ENCODE measurements at regions not wholly inside any gene's neighbourhood (a gene's known extent, or its start where the extent isn't known, plus 50 kb on each side); places are given as distances from the start of the nearest gene placed in this dataset.

- DNase-seq = no peak
Measured at GRCh38 chr22:26974914-26975803, 317.8 kb downstream of the MIAT start.

- no peak for DNase-seq
Measured at GRCh38 chr22:26975865-26976264, 318.5 kb downstream of the MIAT start.

DNA sequence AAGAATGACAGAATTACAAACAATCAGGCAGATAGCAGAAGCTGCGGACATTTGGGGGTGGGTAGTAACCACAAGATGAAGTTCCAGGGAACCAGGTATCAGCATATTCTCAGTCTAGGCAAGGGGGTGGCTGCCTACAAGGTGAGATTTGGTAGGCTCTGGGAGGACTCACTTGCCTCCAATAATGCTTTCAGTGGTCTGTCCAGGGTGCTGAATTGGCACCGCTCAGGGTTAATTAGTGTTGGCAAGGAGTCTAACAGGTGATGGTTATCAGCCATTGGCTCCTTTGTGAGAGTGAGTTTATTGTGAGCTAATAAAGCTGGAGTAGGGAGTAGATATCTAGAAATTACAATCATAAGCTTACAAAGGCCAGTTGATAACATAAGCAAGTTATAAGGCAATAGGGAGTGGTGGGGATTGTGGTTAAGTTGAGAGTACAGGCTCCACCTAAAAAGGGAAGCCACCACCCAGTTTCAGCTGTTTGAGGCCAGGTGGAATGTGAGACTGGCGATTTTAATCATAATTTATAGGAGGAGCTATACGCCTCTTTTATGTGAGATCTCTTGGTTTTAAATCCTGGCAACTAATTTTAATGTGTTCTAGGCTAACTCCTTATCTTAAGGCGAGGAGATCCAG lies 320.5 kb downstream of the MIAT start:
- no peak for DNase-seq

- DNase-seq = no peak
Measured at GRCh38 chr22:26979294-26979693, 321.9 kb downstream of the MIAT start.

DNA sequence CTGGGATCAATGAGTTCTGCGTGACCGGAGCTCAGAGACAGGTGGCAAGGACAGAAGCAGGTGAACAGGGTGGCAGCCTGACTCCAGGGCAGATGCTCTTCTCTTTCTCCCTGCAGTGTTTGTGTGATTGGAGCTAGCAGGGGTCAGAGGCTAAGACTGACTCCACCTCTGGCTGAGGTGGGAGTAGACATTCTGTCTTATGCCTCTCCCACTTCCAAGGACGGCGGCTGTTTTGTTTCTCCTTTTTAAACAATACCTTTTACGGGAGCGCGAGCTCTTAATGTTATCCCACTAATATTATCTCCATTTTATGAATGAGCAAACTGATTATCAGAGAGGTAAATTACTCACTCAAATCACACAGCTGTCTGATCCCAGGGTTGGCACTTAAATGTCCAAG lies 323.7 kb downstream of the MIAT start:
- no peak for DNase-seq

- DNase-seq = no peak
Measured at GRCh38 chr22:26981541-26981940, 324.2 kb downstream of the MIAT start.

GRCh38 chr22:26983311-26983710 lies 325.9 kb downstream of the MIAT start:
- DNase-seq = no peak

GRCh38 chr22:26985206-26985605 lies 327.8 kb downstream of the MIAT start:
- no peak for DNase-seq

GRCh38 chr22:26985931-26986782 lies 328.8 kb downstream of the MIAT start:
- no peak for DNase-seq

DNA sequence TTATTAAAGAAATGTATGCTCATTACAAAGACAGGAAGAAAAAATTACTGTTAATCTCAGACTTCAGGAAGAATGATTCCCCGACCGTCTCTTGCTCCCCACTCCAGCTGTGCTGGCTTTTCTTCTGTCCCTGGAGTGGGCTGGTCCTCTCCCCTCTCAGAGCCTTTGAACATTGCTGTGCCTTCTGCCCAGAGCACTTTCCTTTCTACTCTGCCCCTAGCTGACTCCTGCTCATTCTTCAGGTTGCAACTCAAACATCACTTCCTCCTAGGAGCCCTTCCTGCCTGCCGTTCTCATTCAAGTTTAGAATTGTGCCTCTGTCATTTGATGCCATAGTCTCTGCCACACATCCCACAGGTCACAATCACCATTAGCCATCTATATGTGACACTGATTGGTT lies 329.5 kb downstream of the MIAT start:
- DNase-seq = no peak

DNA sequence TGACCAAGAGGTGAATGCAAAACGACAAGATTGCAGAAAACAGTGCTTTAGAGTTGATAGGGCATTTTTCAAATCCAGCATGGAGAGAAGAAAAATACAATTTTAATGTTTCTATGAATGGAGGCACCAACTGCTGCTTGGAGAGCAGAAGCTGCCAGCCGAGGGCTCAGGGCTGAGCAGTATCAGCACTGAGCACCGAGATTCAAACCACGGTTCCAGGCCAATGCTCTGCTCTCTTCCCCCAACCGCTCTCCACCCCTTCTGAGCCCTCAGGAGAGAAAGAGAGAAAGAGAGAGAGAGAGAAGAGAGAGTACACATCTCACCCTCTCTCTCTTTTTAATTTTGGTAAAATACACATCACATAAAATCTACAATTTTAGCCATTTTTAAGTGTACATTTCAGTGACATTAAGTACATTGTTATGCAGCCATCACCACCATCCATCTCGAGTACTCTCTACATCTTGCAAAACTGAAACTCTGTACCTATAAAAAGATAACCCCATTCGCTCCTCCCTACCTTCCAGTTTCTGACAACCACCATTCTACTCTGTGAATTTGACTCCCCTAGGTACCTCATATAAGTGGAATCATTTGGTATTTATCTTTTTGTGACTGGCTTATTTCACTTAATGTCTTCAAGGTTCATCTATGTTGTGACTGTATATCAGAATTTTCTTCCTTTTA lies 333.3 kb downstream of the MIAT start:
- no peak for DNase-seq

DNA sequence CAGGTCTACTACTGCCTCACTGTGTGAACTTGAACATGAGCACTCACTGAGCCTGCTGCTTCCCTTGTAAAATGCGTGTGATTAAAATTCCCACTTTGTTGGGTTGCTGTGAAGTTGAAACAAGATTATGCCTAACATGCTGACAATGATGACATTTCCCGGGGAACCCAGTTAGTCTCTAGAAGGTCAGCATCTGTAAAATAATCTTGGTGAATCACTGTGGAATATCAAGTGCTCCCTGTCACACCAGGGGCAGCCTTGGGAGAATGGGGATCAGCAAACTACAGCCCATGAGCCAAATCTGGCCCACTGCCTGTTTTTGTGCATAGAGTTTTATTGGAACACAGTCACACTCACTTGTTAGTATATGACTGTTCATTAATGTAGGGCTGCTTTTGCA lies 335.2 kb downstream of the MIAT start:
- DNase-seq = no peak

GRCh38 chr22:26993886-26994285 lies 336.5 kb downstream of the MIAT start:
- no peak for DNase-seq

DNA sequence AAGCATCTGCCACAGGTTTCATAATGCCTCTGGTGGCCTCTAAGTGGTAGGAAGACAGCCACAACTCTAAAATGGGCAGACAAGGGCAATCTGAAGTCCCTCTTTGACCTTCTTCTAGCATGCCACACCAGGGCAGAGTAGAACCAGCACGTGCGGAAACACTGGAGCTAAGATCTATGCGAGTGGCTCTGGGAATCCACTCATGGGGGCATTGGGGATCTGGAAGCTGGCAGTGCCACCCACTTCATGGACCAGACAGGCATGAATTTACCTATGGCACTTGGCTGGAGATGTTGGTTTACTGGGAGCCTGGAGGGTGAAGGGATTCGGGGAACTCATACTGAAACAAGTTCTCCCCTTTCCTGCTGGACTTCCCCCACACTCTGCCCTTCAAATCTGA lies 337.4 kb downstream of the MIAT start:
- no peak for DNase-seq

- no peak for DNase-seq
Measured at GRCh38 chr22:26995235-26995634, 337.8 kb downstream of the MIAT start.

DNA sequence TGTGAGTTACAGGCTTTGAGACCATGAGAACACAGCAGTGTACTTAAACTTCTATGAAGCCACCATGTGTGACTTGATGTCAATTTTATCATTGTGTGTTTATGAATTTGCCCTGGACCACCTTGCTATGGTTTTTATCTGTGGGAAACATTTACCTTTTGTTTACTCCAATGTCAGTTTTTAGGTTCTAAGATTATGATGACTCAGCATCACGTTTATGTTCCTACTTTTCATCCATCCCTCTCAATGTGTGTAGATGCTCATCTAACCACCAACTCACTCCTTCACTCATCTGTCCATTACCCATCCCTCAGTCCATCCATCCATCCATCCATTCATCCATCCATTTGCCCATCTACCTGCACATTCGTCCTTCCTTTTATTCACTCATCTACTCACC lies 338.8 kb downstream of the MIAT start:
- no peak for DNase-seq

- DNase-seq = no peak
Measured at GRCh38 chr22:26998129-26998528, 340.7 kb downstream of the MIAT start.

GRCh38 chr22:26998716-26999115 lies 341.3 kb downstream of the MIAT start:
- no peak for DNase-seq

GRCh38 chr22:27003297-27003696 lies 345.9 kb downstream of the MIAT start:
- DNase-seq = no peak

DNA sequence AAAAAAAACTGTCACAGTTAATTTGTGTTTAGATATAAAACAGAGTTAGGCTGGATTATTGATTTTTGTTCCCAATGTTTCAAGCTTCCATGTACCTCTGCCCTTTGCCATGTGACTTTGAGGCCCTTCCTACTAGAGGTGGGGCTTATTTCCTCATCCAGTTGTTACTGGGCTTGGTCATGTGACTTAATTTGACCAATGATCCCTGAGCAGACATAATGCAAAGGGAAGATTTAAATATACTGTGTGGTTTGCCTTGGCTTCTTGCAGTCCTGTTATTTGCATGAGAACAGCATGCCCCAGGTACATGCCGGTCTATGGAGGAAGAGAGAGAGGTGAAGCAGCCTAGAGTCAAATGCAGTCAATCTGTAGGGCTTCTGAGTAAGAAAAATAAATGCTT lies 347.0 kb downstream of the MIAT start:
- no peak for DNase-seq

- DNase-seq = no peak
Measured at GRCh38 chr22:27008454-27008853, 351.1 kb downstream of the MIAT start.

DNA sequence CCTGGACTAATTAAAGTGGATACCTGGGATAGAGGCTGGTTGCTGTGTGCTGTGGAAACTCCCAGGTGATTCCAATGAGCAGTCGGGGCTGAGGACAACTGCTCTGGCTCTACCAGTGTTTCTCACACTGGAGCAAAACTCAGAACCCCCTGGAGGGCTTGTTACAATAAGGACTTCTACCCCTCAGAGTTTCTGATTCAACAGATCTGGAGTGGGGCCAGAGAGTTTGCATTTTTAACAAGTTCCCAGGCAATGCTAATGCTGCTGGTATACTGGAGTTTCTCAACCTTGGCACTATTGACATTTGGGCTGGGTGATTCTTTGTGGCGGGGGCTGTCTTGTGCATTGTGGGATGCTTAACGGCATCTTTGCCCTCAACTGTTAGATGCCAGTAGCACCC lies 353.7 kb downstream of the MIAT start:
- DNase-seq = no peak

DNA sequence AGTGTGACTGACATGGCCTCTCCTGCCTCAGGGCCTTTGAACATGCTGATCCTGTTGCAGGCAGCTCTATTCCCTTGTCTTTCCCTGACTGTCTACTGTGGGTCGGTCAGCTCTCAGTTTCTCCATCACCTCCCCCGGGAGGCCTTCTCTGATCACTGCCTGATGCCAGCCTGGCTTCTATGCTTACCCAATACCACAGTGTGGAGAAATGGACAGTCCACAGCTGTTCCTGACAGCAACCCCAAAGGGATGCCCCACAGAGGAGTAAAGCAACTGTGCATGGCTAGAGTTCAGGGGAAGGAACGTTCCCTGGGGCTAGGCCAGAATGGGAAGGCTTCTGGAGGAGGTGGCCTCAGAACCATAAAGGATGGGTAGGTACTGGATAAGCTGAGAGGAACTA lies 354.3 kb downstream of the MIAT start:
- no peak for DNase-seq
